Mucosa of gallbladder (tissue), 1 donor: ENCODE measurements at regions not wholly inside any gene's neighbourhood (a gene's known extent, or its start where the extent isn't known, plus 50 kb on each side); places are given as distances from the start of the nearest gene placed in this dataset.
"Not testable (repeated sequence)": the region's sequence is repeated elsewhere in the genome, so short reads cannot be mapped to it uniquely, and the experiment has no call there.

ENCODE experiments used
- DNase-seq: peaks from one replicate; pipeline ENCODE4 v3.0.0-alpha.2; 2020; ENCODE audit warnings: low spot score
- donor health status: DM: no; HTN: no; CAD: no.

DNA sequence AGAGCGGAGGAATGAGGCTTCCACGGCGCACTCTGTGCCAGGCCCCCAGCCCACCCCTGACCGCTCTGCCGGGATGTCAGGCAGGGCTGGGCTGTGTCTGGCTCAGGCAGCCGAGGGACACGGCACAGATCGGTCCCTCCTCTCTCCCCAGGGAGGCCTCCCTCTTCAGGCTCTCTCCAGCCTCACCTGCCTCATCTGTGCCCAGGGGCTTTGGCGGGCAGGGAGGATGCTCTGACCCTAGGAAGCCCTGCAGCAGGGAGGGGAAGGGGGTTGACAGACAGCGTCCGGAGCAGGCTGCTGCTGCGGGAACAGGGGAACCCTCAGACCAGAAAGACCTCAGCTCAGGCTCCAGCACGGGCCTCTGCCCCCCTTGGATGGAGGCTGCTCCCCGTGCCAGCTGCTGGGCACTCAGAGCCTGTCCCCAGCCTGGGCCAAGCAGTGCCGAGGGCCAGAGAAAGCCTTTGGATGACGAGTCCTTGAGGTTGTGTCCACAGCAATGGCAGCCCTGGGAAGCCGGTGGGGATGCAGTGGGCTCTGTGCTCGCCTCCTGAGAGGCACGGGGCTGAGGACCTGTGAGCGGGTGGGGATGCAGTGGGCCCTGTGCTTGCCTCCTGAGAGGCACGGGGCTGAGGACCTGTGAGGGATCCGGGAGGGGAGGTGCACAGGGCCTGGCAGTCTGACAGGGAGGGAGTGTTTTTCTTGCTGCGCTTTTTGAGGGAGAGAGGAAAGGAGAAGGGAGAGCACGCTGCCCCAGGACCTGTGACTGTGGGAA lies 66.9 kb downstream of the FOXL3 start:
- no peak for DNase-seq

DNA sequence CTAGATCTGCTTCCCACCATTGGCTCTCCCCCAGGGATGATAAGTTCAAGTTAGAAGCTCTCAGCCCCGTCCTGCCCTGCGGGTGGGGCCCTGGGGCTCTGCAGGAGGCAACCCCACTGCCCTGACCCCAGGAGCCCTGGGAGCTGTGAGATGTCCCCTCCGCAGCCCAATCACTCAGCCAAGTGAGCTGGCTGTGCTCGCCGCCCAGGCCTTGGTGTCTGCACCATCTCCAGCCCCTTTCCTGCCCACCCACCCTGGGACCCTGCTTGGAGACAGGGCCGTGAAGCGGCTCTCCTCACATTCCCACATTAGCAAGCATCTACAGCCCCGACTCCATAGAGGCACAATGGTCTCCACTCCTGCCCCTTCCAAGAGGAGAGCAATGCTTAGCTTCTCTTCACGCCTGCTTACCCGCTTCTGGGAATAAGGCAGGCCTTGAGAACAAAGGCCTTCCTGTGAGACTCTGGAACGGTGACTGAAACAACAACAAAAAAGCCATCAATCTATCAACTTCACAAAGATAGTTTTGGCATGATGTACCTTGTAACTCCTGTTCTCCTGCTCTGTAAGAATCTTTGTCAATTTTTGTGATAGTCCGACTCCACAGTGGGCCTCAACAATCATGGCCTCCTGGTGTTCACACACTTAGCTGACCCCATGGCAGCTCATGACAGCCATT lies 67.7 kb downstream of the FOXL3 start:
- no peak for DNase-seq

DNA sequence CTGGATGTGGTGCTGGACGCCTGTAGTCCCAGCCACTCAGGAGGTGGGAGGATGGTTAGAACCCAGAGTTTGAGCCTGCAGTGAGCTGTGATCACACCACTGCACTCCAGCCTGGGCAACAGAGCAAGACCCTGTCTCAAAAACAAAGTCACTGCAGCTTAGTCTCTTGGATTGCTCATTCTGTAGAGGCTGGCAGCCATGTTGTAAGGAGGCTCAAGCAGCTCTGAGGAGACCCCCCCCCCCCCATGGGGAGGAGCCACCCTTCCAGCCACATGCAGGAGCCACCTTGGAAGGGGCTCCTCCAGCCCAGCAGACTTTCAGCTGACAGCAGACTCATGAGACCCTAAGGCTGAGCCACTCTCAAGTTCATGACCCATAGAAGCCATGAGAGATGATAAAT lies 68.4 kb downstream of the FOXL3 start:
- no peak for DNase-seq

DNA sequence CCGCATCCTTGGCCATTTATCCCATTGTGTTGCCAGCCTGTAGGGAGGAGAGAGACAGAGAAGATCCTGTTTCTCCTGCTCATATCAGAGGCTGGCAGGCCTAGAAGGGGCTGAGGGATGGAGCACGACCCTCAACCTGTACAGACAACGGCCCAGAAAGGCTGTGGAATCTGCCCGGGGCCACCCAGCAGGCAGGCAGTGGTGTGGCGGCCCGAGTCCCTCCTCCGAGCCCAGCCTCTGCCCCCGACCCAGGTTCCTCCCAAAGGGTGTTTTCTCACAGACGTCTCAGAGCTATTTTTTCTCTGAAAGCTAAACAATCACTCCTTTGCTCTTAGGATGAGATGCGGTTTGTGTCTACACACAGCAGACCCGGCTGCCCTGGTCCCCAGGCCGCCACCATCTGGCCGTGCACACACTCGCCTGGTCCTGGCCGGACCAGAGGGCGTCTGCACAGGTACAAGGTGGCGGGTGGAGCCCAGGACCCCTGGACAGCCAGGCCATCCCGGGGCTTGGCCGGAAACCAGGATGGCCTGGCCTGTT lies 69.3 kb downstream of the FOXL3 start:
- no peak for DNase-seq

DNA sequence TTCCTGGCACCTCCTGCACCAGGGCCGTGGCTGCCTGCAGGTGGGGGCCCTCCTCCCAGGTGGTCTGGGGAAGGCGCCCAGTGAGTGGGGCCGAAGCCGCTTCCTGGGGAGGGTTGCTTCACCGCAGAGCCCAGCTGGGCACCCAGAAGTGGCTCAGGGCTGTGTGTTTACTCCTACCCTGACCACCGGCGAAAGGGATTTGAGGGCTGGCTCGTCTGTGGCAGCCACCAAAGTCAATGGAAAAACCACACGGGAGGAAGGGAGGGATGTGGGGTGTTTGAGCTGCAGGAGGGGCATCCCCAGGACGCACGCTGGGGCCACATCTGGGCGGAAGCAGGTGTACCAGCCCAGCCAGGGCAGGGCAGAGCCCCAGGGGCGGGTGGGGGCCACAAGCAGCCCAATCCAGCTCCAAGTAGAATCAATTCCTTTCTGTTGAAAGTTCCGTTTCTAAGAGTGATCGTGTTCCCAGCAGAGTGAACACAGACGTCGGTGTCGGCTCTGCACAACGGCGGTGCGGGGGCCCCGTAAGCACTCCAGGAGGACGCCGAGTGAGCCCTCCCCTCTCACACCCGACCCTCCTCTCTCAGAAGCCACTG lies 69.9 kb downstream of the FOXL3 start:
- DNase-seq = no peak

DNA sequence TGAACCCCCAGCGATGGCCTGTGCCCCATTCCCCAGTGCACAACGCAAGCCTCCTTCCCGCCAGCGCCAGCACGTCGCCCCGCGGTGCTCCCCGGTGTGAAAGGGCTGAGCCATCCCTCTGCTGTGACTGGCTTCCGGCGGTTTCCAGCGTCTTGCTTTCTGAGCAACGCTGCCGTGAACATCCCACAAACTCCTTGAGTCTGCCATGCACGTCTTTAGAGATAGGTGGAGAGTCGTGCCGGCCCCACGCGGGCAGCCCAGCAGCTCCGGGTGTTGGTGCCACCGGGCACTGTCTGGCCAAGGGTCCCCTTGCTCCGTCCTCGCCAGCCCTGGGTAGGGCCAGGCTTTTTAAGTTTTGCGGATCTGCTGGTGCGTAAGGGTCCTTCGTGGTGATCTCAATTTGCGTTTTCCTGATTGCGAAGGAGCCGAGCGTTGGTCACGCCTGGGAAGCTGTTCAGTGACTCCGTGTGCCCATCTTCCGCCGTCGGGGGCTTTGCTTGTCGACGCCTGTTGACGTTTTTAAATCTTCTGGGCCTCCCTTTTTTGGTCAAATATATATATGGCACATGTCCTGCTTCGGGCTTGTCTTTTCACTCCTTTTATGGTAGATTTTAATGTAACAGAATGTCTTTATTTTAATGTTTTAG lies 70.6 kb downstream of the FOXL3 start:
- DNase-seq = no peak

DNA sequence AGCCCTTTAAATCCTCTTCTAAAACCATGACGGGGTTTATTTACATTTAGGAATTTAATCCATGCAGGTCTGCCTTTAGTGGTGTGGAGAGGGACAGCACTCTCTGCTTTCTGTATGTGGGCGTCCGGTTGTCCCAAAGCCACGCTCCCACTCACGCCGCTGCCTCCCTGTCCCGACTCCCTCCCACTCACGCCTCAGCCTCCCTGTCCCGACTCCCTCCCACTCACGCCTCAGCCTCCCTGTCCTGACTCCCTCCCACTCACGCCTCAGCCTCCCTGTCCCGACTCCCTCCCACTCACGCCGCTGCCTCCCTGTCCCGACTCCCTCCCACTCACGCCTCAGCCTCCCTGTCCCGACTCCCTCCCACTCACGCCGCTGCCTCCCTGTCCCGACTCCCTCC lies 71.2 kb downstream of the FOXL3 start:
- not testable (repeated sequence) for DNase-seq

DNA sequence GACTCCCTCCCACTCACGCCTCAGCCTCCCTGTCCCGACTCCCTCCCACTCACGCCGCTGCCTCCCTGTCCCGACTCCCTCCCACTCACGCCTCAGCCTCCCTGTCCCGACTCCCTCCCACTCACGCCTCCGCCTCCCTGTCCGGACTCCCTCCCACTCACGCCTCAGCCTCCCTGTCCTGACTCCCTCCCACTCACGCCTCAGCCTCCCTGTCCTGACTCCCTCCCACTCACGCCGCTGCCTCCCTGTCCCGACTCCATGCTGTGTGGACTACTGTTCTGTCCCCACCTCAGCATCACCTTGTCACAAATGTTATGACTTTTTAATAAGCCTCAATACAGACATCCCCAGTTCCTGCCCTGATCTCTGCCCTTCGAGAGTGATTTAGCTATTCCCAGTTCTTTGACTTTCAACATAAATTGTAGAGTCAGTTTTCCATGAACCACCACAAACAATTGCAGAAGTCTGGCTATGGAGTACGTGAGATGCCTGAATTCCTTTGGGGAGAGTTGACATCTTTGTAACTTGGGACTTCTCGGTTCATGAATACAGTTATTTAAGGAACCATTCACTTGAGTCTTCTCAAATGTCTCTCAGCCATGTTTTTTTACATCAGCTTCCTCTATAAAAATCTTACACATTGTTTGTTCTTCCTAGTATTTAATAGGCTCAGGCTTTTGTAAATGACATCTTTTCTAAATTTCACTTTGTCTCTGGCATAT lies 71.9 kb downstream of the FOXL3 start:
- no peak for DNase-seq

DNA sequence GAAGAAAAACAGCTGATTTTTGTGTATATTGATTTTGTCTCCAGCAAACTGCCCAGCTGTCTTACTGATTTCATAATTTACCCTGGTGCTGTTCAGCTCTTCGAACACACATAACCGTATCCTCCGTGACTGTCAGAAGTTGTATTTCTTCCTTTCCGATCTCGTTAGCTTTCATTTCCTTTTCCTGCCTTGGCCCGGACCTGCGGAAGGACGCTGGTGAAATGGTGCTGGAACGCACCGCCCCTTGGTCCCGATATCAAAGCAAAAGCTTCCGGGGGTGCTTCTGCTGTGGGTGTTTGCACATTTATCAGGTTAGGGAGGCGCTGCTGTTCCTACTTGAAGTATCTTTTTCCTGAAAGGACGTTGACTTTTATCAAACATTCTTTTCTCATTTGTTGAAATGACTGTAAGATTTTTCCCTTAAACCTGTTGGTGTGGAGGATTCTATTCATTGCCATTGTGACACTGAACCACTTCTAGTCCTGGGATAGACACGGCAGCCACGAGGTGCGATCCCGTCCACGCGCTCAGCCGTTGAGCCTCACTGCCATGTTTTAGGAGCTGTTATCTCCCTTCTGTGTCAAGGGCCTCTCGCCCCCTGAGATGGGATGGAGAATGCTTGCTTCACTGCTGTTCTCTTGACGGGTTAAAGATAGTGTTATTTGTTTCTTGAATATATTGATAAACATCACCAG lies 72.6 kb downstream of the FOXL3 start:
- DNase-seq = no peak

DNA sequence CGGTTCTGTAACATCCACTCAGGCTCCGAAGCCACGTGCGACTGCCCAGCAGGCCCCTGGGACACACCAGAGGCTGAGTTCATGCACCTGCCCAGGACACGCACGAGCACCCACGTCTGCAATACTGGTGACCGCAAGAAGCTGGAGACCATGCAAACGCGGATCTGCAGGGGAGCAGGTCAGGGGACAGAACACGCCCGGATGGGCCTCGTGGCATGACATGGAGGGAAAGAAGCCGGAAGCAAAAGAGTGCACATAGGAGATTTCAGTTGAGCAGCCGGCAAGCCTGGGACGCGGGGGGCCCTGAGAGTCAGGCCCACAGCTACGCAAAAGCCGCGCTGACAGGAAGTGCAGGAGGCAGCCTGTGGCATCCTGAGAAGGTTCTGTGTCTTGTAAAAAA lies 73.7 kb downstream of the FOXL3 start:
- no peak for DNase-seq

DNA sequence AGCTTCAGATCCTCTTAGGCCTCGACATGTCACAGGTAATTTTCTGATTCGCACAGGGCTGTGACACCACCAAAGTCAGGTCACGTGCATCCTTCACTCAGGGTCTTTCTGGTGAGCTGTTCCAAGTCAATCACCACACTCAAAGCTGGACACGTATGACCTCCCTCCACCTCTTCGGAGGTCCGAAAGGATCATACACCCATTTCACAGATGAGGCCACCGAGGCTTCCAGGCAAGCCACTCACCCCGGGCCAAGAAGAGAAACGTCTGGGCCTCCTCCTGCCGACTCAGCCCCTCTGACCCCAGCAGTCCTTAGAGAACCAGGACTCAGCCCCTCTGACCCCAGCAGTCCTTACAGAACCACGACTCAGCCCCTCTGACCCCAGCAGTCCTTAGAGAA lies 74.6 kb downstream of the FOXL3 start:
- no peak for DNase-seq

DNA sequence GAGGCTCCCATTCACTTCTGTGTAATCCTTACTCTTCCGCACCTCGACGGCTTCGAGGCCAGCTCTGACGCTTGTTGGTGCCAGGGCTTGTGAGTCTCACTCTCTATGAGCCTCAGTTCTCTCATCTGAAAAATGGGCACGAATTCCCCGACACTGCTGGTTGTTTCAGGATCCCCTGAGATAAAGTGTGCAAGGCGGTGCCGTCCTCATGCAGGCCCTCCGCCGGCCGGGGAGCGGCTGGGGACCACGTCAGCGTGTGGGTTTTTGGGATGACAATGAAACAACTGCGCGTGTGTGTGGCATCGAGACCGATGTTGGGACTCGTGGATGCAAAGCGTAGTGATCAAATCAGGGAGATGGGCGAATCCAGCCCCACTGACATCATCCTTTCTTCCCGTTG lies 75.6 kb downstream of the FOXL3 start:
- no peak for DNase-seq

DNA sequence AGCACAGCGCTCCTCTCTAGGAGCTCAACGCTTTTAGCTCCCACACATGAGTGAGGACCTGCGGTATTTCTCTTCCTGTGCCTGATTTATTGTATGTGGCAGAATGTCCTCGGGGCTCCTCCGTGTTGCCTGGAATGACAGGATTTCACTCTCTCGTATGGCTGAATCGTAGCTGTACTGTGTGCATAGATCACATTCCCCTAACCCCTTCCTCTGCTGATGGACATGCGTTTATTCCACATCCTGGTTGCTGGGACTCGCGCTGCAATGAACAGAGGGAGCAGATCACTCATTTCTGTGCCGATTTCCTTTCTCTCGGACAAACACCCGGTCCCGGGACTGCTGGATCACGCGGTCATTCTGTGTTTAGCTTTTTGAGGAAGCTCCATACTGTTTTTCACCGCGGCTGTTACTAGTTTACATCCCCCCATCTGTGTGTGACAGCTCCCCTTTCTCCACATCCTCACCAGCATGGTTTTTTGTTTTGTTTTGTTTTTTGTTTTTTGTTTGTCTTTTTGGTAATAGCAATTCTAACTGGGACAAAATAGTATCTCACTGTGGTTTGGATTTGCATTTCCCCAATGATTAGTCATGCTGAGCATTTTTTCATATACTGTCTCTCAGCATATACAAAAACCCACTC lies 76.3 kb downstream of the FOXL3 start:
- DNase-seq = no peak

DNA sequence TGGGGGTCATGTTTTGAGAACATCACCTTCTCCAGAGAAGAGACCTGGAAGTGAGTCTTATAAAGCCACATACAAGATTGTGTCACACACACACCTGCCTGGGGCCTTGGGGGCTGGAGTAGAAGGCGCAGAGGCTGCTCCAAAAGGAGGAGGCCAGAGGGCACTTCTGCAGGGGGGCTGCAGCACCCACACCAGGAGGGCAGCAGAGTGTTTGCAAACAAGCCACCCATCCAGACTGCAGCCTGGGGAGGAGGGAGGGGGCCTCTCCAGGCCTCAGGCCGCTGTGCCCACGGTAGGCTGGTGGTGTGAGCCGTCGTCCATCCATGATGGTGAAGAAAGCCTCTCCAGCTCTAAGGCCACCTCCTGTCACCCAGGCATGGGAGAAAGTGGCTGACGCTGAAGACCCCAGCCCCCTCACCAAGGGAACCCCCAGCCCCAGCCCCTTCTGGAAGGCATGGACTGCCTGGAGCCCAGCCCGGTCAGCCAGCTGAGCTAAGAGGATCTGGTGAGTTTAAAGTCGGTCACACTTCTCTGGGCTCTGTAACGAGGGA lies 77.5 kb downstream of the FOXL3 start:
- DNase-seq = no peak

DNA sequence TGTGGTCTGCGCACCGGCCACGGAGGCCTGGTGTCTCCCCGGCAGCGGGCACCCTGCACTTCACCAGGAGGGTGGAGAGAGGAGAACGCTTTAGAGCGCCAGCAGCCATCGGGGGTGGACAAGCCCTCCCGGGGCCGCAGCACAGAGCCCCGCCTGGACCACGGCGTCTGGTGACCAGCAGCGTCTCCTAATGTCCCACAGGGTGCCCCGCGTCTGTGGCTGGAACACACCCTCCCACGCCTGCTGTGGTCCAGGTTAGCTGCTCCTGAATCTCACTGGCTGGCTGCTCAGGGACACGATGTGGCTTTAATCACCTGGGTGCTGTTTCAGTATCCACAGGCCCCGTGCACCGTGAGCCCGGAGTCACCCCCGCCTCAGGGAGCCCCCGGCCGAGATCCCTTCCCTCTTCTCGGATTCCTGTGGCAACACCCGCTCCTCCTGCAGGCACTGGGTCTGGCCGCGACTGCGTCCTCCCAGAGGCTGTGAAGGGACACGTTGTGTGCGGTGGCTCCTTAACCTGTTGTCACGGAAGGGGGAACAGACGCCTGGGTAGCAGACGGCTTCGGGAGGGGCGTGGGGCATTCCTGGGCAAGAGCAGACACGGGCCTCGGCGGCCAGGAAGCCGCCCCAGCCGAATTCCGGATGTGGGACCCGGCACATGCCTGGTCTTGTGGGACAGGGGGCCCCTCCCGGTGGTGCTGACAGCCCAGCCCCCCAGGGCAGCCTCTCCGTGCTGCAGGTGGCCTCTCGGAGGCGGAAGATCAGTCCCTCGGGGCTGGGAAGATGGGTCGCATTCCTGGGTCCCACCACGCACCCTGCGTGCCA lies 78.9 kb downstream of the FOXL3 start:
- DNase-seq = no peak

DNA sequence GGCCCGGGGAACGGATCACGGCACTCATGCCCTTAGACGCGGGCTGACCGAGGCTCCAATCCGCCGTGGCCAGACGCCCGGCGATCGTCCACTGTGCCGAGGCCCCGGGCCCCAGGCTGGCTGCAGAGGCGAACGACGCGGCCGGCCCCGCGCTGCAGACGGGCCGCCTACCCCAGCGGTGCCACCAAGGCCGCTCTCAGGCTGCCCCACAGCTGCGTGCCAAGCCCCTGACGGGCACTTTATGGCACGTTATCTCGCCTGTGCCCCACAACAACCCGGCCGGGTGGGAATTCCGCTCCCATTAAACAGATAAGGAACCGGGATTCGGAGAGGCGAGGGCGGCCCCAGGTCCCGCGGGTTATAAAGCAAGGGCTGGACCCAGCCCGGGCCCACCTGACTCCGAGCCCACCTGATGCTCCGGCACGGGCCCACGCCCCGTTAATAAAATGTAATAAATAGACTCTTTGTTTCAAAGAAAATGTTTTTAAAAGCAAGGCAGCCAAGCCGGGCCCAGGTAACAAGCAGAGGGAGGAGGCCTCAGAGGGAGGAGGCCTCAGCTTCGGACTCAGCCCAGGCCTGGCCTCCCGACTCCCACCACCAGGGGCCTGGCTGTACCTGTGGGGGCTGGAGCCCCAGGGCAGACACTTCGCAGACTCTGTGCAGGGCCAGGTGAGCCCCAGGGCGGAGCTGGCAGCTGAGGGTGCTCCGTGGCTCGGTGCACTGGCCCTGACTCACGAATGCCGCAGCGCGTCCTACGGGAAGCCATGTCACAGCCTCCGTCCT lies 79.7 kb downstream of the FOXL3 start:
- DNase-seq = no peak

DNA sequence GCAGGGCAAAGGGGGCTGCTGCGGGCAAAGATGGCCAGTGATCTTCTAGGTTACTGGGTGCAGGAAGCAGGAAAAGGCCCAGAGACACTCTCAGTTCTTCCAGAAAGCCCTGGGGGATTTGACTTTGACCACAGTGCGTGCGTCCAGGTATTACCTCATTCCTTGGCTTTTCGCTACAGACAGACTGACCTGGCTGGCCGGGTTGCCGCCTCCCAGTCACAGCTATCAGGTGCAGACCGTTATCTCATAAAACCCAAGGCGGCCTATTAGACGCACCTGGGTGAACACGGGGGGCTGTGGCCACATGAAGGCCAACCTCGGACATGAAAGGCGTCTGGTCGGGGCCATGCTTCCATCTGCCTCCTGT lies 80.3 kb downstream of the FOXL3 start:
- no peak for DNase-seq

DNA sequence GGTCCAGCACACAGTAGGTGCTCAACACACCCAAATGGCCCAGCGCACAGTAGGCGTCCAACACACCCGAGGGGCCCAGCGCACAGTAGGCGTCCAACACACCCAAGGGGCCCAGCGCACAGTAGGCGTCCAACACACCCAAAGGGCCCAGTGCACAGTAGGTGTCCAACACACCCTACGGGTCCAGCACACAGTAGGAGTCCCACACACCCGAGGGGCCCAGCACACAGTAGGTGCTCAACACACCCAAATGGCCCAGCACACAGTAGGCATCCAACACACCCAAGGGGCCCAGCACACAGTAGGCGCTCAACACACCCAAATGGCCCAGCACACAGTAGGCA lies 80.8 kb downstream of the FOXL3 start:
- DNase-seq = no peak
